GM12878 (cell line): ENCODE measurements at regions not wholly inside any gene's neighbourhood (a gene's known extent, or its start where the extent isn't known, plus 50 kb on each side); places are given as distances from the start of the nearest gene placed in this dataset.

Source experiments
- ATAC-seq: fragments of 200-7000 bp; cut with Tn5 transposase; 3 replicates; pipeline ENCODE4 v1.9.1; 2020; ENCODE audit warnings: mild to moderate bottlenecking, moderate library complexity
- BruUV-seq: library from RNA; stranded (reverse); fragments of 400-500 nt; replicated peaks from 2 replicates; lab custom pipeline; 2021; lab: Mats Ljungman, UMichigan
- CTCF ChIA-PET: fragments of 300-600 bp; sonication (Branson Sonifier 250); formaldehyde crosslinking; extraction: SDS; loops from one replicate; lab custom pipeline; 2021; ENCODE audit warnings: inconsistent platforms; lab: Yijun Ruan, JAX
- POLR2A ChIA-PET: fragments of 350-600 bp; formaldehyde crosslinking; extraction: SDS; loops from one replicate; lab custom pipeline; 2021; ENCODE audit warnings: inconsistent platforms; lab: Charles Lee
- RAD21 ChIA-PET: fragments of 300-600 bp; sonication (Branson Sonifier 250); formaldehyde crosslinking; loops from one replicate; lab custom pipeline; 2023; ENCODE audit warnings: antibody characterized with exemption; ENCODE audit not compliant: unreplicated experiment; lab: Charles Lee
- SMC1A ChIA-PET: fragments of 300-600 bp; sonication (Branson Sonifier 250); formaldehyde crosslinking; loops from one replicate; lab custom pipeline; 2023; ENCODE audit not compliant: unreplicated experiment, uncharacterized antibody; lab: Charles Lee
- DNase-seq: peaks from one replicate; pipeline ENCODE4 v3.0.0-alpha.2; 2011; ENCODE audit warnings: low read depth, low spot score
- FAIRE-seq: peaks from 3 replicates; lab custom pipeline; 2011; peaks lifted over from hg19 to GRCh38; lab: Jason Lieb, UNC
- H2AFZ ChIP-seq: 2 replicates; pipeline ENCODE4 v1.6.0; 2011; ENCODE audit warnings: low read depth, low read length, control low read depth; ENCODE audit not compliant: control insufficient read depth
- H3K27ac ChIP-seq: 2 replicates; pipeline ENCODE4 v1.5.1; 2011; ENCODE audit warnings: control low read depth; ENCODE audit not compliant: control insufficient read depth, insufficient read depth
- H3K27me3 ChIP-seq, 2 experiments: replicated peaks in 1 of 2; 2 replicates each; pipeline versions ENCODE4 v1.6.0 to v1.6.1; 2011; ENCODE audit warnings: low read length in 1 of 2; ENCODE audit not compliant: control insufficient read depth in 2 of 2, insufficient read depth in 2 of 2
- H3K36me3 ChIP-seq, 2 experiments: 2 replicates each; pipeline ENCODE4 v1.5.1; 2011; ENCODE audit warnings: low read length in 1 of 2; ENCODE audit not compliant: control insufficient read depth in 2 of 2, insufficient read depth in 2 of 2
- H3K4me1 ChIP-seq: 2 replicates; pipeline ENCODE4 v1.6.1; 2011; ENCODE audit warnings: mild to moderate bottlenecking, low read length, moderate library complexity, mixed read lengths; ENCODE audit not compliant: control insufficient read depth, insufficient read depth
- H3K4me2 ChIP-seq: 2 replicates; pipeline ENCODE4 v1.6.0; 2011; ENCODE audit warnings: control low read depth; ENCODE audit not compliant: control insufficient read depth, insufficient read depth
- H3K4me3 ChIP-seq: fragments of 200-600 bp; sonication (generic); 2 replicates; pipeline ENCODE4 v1.5.1; 2016
- H3K79me2 ChIP-seq: 2 replicates; pipeline ENCODE4 v1.6.0; 2011; ENCODE audit warnings: low read length; ENCODE audit not compliant: control insufficient read depth, insufficient read depth
- H3K9ac ChIP-seq: 2 replicates; pipeline ENCODE4 v1.8.0; 2011; ENCODE audit warnings: low read length, control low read depth, mixed read lengths; ENCODE audit not compliant: control insufficient read depth, insufficient read depth
- H3K9me3 ChIP-seq: replicated peaks from 3 replicates; pipeline ENCODE4 v1.5.1; 2011; ENCODE audit warnings: mild to moderate bottlenecking, low read length; ENCODE audit not compliant: control insufficient read depth, insufficient read depth
- H4K20me1 ChIP-seq: 2 replicates; pipeline ENCODE4 v1.6.0; 2011; ENCODE audit not compliant: control insufficient read depth, insufficient read depth
- E4F1 ChIP-seq: fragments of 450-650 bp; IDR thresholded peaks from 2 replicates; pipeline ENCODE4 v1.6.1; 2018; ENCODE audit warnings: borderline replicate concordance, mild to moderate bottlenecking; ENCODE audit not compliant: partially characterized antibody
- ESRRA ChIP-seq: IDR thresholded peaks from 2 replicates; pipeline ENCODE4 v1.6.1; 2012; ENCODE audit warnings: mild to moderate bottlenecking, low read length, improper control_type of control experiment
- KLF5 ChIP-seq: fragments of 450-650 bp; IDR thresholded peaks from 2 replicates; pipeline ENCODE4 v1.6.1; 2014; ENCODE audit warnings: mild to moderate bottlenecking; ENCODE audit not compliant: partially characterized antibody
- TARDBP ChIP-seq: IDR thresholded peaks from 2 replicates; pipeline ENCODE4 v1.6.1; 2016; ENCODE audit warnings: borderline replicate concordance
- YBX1 ChIP-seq: fragments of 450-650 bp; IDR thresholded peaks from 2 replicates; pipeline ENCODE4 v1.6.1; 2016; ENCODE audit warnings: antibody characterized with exemption
- ZNF384 ChIP-seq: IDR thresholded peaks from 2 replicates; pipeline ENCODE4 v1.6.1; 2012; ENCODE audit warnings: low read depth, mild to moderate bottlenecking, low read length, improper control_type of control experiment, borderline replicate concordance
- WGBS: methylation state at CpG from one replicate; pipeline ENCODE4 v1.1.6; 2016; ENCODE audit warnings: low lambda C conversion rate; ENCODE audit not compliant: insufficient replicate concordance, insufficient coverage; ENCODE audit errors: missing lambda C conversion rate; 5-methylcytosine and 5-hydroxymethylcytosine counted together
- in situ Hi-C: fragments of 300-500 bp; cut with MboI; formaldehyde crosslinking; loops from 9 replicates; pipeline ENCODE4 v1.14.3; 2018; ENCODE audit warnings: mixed read lengths
- intact Hi-C: fragments of 100-400 bp; cut with micrococcal nuclease; formaldehyde crosslinking; loops from one replicate; pipeline ENCODE4 v1.14.2; 2022; ENCODE audit not compliant: unreplicated experiment
- TF ChIP-seq, protein P1 (sequence below): fragments of 450-650 bp; conservative IDR thresholded peaks from 2 replicates; pipeline ENCODE4 v1.6.1; 2017; ENCODE audit warnings: mild to moderate bottlenecking, moderate library complexity

DNA sequence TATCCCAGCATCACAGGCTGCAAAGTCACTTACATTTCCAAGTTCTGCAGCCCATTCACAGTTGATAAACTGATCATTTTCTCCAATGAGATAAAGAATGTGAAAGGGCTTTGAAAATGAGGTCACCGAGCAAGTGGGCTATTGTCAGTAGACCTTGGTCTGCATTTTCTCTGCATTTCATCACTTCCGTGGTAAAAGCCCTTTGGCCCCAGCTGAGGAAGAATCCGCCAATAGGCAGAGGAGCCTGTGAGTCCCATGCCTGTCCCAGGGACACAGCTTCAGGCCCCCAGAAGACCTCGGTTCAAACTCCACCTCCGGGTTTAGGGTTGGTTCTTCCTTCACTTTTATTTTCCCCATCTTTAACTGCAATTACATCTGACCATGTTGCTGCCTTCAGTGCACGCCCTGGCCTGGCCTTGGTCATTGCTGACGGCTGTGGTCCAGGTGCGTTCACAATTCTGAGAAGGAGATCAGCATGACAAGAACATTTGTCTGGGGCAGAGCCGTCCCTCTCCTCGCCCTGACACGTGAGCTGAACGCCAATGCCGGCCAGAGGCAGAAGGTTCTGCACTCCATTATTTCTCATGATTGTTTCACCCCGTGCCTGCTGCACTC is 292.5 kb downstream of the TCERG1L start:
- Histone ChIP-seq H3K9ac (no peak overlapping the region), H3K79me2 (no peaks in the 10 kb centered on the region), H2AFZ (no peak overlapping the region), H3K27ac (no peak overlapping the region), H3K4me3 (no peak overlapping the region), H3K27me3 (no peaks in the 10 kb centered on the region), H3K4me1 (no peaks in the 10 kb centered on the region), H4K20me1 (no peaks in the 10 kb centered on the region), H3K4me2 (no peak overlapping the region), H3K9me3 (no peaks in the 10 kb centered on the region), H3K36me3 (no peaks in the 10 kb centered on the region)
- TF ChIP-seq KLF5 (no peak), ESRRA (no peak), ZNF384 (no peak)
- TF ChIP-seq, protein P1, sequence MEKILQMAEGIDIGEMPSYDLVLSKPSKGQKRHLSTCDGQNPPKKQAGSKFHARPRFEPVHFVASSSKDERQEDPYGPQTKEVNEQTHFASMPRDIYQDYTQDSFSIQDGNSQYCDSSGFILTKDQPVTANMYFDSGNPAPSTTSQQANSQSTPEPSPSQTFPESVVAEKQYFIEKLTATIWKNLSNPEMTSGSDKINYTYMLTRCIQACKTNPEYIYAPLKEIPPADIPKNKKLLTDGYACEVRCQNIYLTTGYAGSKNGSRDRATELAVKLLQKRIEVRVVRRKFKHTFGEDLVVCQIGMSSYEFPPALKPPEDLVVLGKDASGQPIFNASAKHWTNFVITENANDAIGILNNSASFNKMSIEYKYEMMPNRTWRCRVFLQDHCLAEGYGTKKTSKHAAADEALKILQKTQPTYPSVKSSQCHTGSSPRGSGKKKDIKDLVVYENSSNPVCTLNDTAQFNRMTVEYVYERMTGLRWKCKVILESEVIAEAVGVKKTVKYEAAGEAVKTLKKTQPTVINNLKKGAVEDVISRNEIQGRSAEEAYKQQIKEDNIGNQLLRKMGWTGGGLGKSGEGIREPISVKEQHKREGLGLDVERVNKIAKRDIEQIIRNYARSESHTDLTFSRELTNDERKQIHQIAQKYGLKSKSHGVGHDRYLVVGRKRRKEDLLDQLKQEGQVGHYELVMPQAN, result no peak
- ChIA-PET RAD21 (no interaction called here), CTCF (no interaction called here), POLR2A (no interaction called here), SMC1A (interaction anchor here (0.5 kb wide), 1 partner anchor 246 kb away, joined by 3 read pairs; no protein-coding TSS in a partner anchor)
- ATAC-seq, result no peak
- DNase-seq, result no peak
- in situ Hi-C loops, result no loop called here
- BruUV-seq, result no TSS peak
- intact Hi-C loops, result no loop called here
- 44% methylated on average over 14 of the region's 14 CpGs for WGBS
- FAIRE-seq, result no peak

DNA sequence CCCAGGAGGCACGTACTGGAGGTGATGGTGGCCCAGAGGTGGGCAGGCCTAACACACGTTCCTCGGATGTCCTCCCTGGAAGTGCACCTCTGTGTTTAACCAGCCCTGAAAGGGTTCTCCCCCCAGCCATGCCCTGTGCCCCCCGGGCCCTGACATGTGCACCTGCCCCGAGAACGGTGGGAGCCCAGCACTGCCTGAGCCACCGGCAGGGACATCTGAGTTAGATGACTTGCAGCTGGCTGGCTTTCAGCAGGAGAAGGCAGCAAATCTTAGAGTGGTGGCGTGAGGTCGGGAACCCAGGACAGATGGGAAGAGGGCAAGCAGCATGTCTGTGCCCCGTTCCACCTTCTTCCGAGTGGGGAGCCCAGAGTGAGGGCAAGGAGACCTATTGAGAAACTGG is 291.8 kb downstream of the TCERG1L start:
- in situ Hi-C loops, result no loop called here
- FAIRE-seq, result no peak
- TF ChIP-seq TARDBP, result no peak
- no peak for TF ChIP-seq YBX1
- no peak for TF ChIP-seq E4F1
- TF ChIP-seq, protein P1, result no peak

More for the DNA sequence above, 291.8 kb downstream of the TCERG1L start:
- Histone ChIP-seq H3K4me2 (no peak overlapping the region), H3K27ac (no peak overlapping the region), H3K27me3 (no peaks in the 10 kb centered on the region), H3K9ac (no peak overlapping the region), H4K20me1 (no peaks in the 10 kb centered on the region), H3K9me3 (no peaks in the 10 kb centered on the region), H3K36me3 (no peaks in the 10 kb centered on the region), H2AFZ (no peak overlapping the region), H3K79me2 (no peaks in the 10 kb centered on the region), H3K4me1 (no peaks in the 10 kb centered on the region), H3K4me3 (no peak overlapping the region)
- WGBS, result 45% methylated on average over 11 of the region's 11 CpGs
- DNase-seq (no peak), ATAC-seq (no peak)
- SMC1A ChIA-PET, result no interaction called here
- BruUV-seq, result no TSS peak
- CTCF ChIA-PET, result no interaction called here
- POLR2A ChIA-PET, result no interaction called here
- intact Hi-C loops, result no loop called here
- RAD21 ChIA-PET, result no interaction called here
